HEK293 (cell line): ENCODE measurements at regions not wholly inside any gene's neighbourhood (a gene's known extent, or its start where the extent isn't known, plus 50 kb on each side); places are given as distances from the start of the nearest gene placed in this dataset.

Experiments
- SCRT1 ChIP-seq: fragments of 450-650 bp; formaldehyde crosslinking; IDR thresholded peaks from 2 replicates; pipeline ENCODE4 v1.5.1; 2016; ENCODE audit warnings: missing biosample characterization, missing genetic modification characterization, borderline replicate concordance
- YY1 ChIP-seq: fragments of 450-650 bp; formaldehyde crosslinking; IDR thresholded peaks from 2 replicates; pipeline ENCODE4 v1.5.1; 2018; ENCODE audit warnings: missing biosample characterization, missing genetic modification characterization
- ZBTB8A ChIP-seq: fragments of 450-650 bp; formaldehyde crosslinking; IDR thresholded peaks from 2 replicates; pipeline ENCODE4 v1.5.1; 2016; ENCODE audit warnings: missing biosample characterization, missing genetic modification characterization
- ZNF138 ChIP-seq: fragments of 450-650 bp; formaldehyde crosslinking; IDR thresholded peaks from 2 replicates; pipeline ENCODE4 v1.5.1; 2016; ENCODE audit warnings: missing biosample characterization, missing genetic modification characterization, borderline replicate concordance
- ZNF37A ChIP-seq: fragments of 450-650 bp; IDR thresholded peaks from 2 replicates; pipeline ENCODE4 v1.5.1; 2018; ENCODE audit warnings: missing biosample characterization, missing genetic modification characterization
- ZNF530 ChIP-seq: fragments of 450-650 bp; formaldehyde crosslinking; IDR thresholded peaks from 2 replicates; pipeline ENCODE4 v1.5.1; 2016; ENCODE audit warnings: low read depth, missing biosample characterization, missing genetic modification characterization
- ZNF707 ChIP-seq: fragments of 450-650 bp; formaldehyde crosslinking; IDR thresholded peaks from 2 replicates; pipeline ENCODE4 v1.5.1; 2016; ENCODE audit warnings: missing biosample characterization, missing genetic modification characterization
- TF ChIP-seq, protein P1 (sequence below): fragments of 450-650 bp; formaldehyde crosslinking; IDR thresholded peaks from 2 replicates; pipeline ENCODE4 v1.5.1; 2016; ENCODE audit warnings: missing biosample characterization, missing genetic modification characterization
- TF ChIP-seq, protein P2 (sequence below): fragments of 450-650 bp; formaldehyde crosslinking; IDR thresholded peaks from 2 replicates; pipeline ENCODE4 v1.5.1; 2016; ENCODE audit warnings: missing biosample characterization, missing genetic modification characterization
- TF ChIP-seq, protein P3 (sequence below): fragments of 450-650 bp; formaldehyde crosslinking; IDR thresholded peaks from 2 replicates; pipeline ENCODE4 v1.5.1; 2016; ENCODE audit warnings: missing biosample characterization, missing genetic modification characterization, low read depth

DNA sequence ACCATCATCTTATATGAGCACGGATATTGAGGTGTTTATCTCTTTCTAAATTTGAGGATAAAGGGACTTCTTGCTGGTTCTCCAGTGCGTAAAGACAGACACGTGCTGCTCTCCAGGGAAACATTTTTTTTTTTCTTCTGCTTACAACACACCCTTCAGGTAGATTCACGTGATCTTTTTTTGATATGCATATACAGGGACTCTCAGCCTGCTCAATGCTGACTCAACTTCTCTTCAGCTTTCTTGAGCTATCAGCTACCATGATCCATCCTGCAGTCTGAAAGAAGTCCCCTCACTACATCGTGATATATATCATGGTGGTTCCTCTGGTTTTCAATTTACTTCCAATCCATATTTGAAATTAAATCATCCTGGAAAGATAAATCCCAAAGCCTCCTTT, 87.1 kb upstream of the SLITRK3 start:
- TF ChIP-seq ZNF530 (tag by site-specific recombination) (no peak), ZBTB8A (no peak), ZNF707 (no peak), YY1 (tag by site-specific recombination) (no peak), ZNF37A (tag by site-specific recombination) (no peak), SCRT1 (no peak), ZNF138 (no peak)
- TF ChIP-seq, protein P1, sequence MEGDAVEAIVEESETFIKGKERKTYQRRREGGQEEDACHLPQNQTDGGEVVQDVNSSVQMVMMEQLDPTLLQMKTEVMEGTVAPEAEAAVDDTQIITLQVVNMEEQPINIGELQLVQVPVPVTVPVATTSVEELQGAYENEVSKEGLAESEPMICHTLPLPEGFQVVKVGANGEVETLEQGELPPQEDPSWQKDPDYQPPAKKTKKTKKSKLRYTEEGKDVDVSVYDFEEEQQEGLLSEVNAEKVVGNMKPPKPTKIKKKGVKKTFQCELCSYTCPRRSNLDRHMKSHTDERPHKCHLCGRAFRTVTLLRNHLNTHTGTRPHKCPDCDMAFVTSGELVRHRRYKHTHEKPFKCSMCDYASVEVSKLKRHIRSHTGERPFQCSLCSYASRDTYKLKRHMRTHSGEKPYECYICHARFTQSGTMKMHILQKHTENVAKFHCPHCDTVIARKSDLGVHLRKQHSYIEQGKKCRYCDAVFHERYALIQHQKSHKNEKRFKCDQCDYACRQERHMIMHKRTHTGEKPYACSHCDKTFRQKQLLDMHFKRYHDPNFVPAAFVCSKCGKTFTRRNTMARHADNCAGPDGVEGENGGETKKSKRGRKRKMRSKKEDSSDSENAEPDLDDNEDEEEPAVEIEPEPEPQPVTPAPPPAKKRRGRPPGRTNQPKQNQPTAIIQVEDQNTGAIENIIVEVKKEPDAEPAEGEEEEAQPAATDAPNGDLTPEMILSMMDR (tag by site-specific recombination), result no peak
- TF ChIP-seq, protein P2, sequence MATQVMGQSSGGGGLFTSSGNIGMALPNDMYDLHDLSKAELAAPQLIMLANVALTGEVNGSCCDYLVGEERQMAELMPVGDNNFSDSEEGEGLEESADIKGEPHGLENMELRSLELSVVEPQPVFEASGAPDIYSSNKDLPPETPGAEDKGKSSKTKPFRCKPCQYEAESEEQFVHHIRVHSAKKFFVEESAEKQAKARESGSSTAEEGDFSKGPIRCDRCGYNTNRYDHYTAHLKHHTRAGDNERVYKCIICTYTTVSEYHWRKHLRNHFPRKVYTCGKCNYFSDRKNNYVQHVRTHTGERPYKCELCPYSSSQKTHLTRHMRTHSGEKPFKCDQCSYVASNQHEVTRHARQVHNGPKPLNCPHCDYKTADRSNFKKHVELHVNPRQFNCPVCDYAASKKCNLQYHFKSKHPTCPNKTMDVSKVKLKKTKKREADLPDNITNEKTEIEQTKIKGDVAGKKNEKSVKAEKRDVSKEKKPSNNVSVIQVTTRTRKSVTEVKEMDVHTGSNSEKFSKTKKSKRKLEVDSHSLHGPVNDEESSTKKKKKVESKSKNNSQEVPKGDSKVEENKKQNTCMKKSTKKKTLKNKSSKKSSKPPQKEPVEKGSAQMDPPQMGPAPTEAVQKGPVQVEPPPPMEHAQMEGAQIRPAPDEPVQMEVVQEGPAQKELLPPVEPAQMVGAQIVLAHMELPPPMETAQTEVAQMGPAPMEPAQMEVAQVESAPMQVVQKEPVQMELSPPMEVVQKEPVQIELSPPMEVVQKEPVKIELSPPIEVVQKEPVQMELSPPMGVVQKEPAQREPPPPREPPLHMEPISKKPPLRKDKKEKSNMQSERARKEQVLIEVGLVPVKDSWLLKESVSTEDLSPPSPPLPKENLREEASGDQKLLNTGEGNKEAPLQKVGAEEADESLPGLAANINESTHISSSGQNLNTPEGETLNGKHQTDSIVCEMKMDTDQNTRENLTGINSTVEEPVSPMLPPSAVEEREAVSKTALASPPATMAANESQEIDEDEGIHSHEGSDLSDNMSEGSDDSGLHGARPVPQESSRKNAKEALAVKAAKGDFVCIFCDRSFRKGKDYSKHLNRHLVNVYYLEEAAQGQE (tag by site-specific recombination), result no peak
- TF ChIP-seq, protein P3, sequence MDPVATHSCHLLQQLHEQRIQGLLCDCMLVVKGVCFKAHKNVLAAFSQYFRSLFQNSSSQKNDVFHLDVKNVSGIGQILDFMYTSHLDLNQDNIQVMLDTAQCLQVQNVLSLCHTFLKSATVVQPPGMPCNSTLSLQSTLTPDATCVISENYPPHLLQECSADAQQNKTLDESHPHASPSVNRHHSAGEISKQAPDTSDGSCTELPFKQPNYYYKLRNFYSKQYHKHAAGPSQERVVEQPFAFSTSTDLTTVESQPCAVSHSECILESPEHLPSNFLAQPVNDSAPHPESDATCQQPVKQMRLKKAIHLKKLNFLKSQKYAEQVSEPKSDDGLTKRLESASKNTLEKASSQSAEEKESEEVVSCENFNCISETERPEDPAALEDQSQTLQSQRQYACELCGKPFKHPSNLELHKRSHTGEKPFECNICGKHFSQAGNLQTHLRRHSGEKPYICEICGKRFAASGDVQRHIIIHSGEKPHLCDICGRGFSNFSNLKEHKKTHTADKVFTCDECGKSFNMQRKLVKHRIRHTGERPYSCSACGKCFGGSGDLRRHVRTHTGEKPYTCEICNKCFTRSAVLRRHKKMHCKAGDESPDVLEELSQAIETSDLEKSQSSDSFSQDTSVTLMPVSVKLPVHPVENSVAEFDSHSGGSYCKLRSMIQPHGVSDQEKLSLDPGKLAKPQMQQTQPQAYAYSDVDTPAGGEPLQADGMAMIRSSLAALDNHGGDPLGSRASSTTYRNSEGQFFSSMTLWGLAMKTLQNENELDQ, result no peak
